ENCODE measurements at regions not wholly inside any gene's neighbourhood (a gene's known extent, or its start where the extent isn't known, plus 50 kb on each side); places are given as distances from the start of the nearest gene placed in this dataset.

DNA sequence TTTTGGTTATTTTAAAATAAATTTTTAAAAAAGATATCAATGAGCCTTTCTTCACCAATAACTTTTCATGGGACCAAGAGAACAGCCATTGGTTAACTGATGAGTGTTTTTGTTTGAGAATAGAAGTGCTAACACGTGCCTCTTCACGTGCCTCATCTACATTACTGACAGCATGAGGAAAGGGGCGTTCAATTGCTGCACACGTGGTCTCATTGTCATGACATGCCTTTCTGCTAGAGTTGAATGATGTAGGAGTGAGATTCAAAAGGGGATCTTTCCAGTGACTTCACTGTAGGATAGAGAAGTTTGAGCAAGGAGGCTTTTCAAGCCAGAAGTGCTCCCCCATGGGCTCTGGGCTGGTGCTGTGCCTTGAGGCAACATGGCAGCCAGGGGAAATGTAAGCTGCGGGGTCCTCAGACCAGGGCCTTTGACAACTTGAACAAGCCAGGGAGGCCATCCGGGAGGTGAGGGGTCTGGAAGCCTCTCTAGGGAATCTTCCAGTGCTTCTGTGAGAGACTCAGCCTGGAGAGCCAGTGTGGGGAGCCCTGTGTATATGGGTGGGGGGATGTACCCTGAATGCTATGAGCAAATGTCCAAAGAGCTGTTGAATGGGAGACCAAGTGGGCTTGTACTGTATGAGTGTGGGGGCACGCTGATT, 51.2 kb upstream of the FSTL4 start (continued):
- TF ChIP-seq EP300 (IDR thresholded peaks at IDR 0.05; ENCODE audit: borderline replicate concordance in 1 of 2, control insufficient read depth in 1 of 2, low read depth in 2 of 2, low read length in 2 of 2) (no peak), FOXM1 (IDR thresholded peaks at IDR 0.05; ENCODE audit: low read depth, low read length) (no peak), NFIC (IDR thresholded peaks at IDR 0.05; ENCODE audit: low read depth, low read length) (no peak), CEBPB (IDR thresholded peaks at IDR 0.05; ENCODE audit: borderline replicate concordance in 1 of 2, low read depth in 2 of 2, low read length in 2 of 2) (no peak), JUND (IDR thresholded peaks at IDR 0.05; ENCODE audit: low read depth, low read length) (no peak), SMC3 (IDR thresholded peaks at IDR 0.05; ENCODE audit: borderline replicate concordance, low read length) (no peak), BCL11A (IDR thresholded peaks at IDR 0.05; ENCODE audit: low read depth, low read length) (no peak), KAT2A (conservative IDR thresholded peaks at IDR 0.05; ENCODE audit: control insufficient read depth, low read depth, low read length) (no peak), ZNF274 (IDR thresholded peaks at IDR 0.05; ENCODE audit: insufficient read depth, insufficient read length) (no peak)
- TF ChIP-seq, protein P1, sequence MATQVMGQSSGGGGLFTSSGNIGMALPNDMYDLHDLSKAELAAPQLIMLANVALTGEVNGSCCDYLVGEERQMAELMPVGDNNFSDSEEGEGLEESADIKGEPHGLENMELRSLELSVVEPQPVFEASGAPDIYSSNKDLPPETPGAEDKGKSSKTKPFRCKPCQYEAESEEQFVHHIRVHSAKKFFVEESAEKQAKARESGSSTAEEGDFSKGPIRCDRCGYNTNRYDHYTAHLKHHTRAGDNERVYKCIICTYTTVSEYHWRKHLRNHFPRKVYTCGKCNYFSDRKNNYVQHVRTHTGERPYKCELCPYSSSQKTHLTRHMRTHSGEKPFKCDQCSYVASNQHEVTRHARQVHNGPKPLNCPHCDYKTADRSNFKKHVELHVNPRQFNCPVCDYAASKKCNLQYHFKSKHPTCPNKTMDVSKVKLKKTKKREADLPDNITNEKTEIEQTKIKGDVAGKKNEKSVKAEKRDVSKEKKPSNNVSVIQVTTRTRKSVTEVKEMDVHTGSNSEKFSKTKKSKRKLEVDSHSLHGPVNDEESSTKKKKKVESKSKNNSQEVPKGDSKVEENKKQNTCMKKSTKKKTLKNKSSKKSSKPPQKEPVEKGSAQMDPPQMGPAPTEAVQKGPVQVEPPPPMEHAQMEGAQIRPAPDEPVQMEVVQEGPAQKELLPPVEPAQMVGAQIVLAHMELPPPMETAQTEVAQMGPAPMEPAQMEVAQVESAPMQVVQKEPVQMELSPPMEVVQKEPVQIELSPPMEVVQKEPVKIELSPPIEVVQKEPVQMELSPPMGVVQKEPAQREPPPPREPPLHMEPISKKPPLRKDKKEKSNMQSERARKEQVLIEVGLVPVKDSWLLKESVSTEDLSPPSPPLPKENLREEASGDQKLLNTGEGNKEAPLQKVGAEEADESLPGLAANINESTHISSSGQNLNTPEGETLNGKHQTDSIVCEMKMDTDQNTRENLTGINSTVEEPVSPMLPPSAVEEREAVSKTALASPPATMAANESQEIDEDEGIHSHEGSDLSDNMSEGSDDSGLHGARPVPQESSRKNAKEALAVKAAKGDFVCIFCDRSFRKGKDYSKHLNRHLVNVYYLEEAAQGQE (IDR thresholded peaks at IDR 0.05; ENCODE audit: low read depth, low read length) = no peak
- TF ChIP-seq, protein P2, sequence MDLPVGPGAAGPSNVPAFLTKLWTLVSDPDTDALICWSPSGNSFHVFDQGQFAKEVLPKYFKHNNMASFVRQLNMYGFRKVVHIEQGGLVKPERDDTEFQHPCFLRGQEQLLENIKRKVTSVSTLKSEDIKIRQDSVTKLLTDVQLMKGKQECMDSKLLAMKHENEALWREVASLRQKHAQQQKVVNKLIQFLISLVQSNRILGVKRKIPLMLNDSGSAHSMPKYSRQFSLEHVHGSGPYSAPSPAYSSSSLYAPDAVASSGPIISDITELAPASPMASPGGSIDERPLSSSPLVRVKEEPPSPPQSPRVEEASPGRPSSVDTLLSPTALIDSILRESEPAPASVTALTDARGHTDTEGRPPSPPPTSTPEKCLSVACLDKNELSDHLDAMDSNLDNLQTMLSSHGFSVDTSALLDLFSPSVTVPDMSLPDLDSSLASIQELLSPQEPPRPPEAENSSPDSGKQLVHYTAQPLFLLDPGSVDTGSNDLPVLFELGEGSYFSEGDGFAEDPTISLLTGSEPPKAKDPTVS (IDR thresholded peaks at IDR 0.05; ENCODE audit: low read depth, low read length) = no peak
